Muscle of arm (tissue), 1 donor: ENCODE measurements at regions not wholly inside any gene's neighbourhood (a gene's known extent, or its start where the extent isn't known, plus 50 kb on each side); places are given as distances from the start of the nearest gene placed in this dataset.

Experiments used
- DNase-seq: peaks from one replicate; pipeline ENCODE4 v3.0.0-alpha.2; 2013

GRCh38 chr10:3310016-3310784 lies 137.6 kb upstream of the PITRM1 start:
- no peak for DNase-seq

GRCh38 chr10:3306050-3306449 lies 133.5 kb upstream of the PITRM1 start:
- no peak for DNase-seq

- no peak for DNase-seq
Measured at GRCh38 chr10:3295582-3296151, 123.1 kb upstream of the PITRM1 start.

GRCh38 chr10:3294919-3295581 lies 122.5 kb upstream of the PITRM1 start:
- no peak for DNase-seq

GRCh38 chr10:3293581-3294431 lies 121.2 kb upstream of the PITRM1 start:
- DNase-seq: no peak

- no peak for DNase-seq
Measured at GRCh38 chr10:3292636-3293035, 120.1 kb upstream of the PITRM1 start.

GRCh38 chr10:3290550-3290949 lies 118.0 kb upstream of the PITRM1 start:
- DNase-seq: no peak

GRCh38 chr10:3287572-3288445 lies 115.2 kb upstream of the PITRM1 start:
- DNase-seq: no peak

- no peak for DNase-seq
Measured at GRCh38 chr10:3282674-3283017, 110.1 kb upstream of the PITRM1 start.

GRCh38 chr10:3281941-3282673 lies 109.5 kb upstream of the PITRM1 start:
- no peak for DNase-seq

GRCh38 chr10:3278771-3279170 lies 106.2 kb upstream of the PITRM1 start:
- no peak for DNase-seq

- DNase-seq: no peak
Measured at GRCh38 chr10:3277566-3277965, 105.0 kb upstream of the PITRM1 start.

- no peak for DNase-seq
Measured at GRCh38 chr10:3274414-3274813, 101.8 kb upstream of the PITRM1 start.

- DNase-seq: no peak
Measured at GRCh38 chr10:3273966-3274365, 101.4 kb upstream of the PITRM1 start.

- DNase-seq: no peak
Measured at GRCh38 chr10:3272300-3272699, 99.7 kb upstream of the PITRM1 start.

- DNase-seq: no peak
Measured at GRCh38 chr10:3271354-3272115, 99.0 kb upstream of the PITRM1 start.

- DNase-seq: no peak
Measured at GRCh38 chr10:3270577-3271316, 98.2 kb upstream of the PITRM1 start.

- no peak for DNase-seq
Measured at GRCh38 chr10:3268025-3268424, 95.4 kb upstream of the PITRM1 start.

- DNase-seq: no peak
Measured at GRCh38 chr10:3265088-3265487, 92.5 kb upstream of the PITRM1 start.
